ENCODE measurements at regions not wholly inside any gene's neighbourhood (a gene's known extent, or its start where the extent isn't known, plus 50 kb on each side); places are given as distances from the start of the nearest gene placed in this dataset.

- no peak for DNase-seq
Observed at GRCh38 chr9:124179196-124180071, 78.3 kb upstream of the NEK6 start.

DNA sequence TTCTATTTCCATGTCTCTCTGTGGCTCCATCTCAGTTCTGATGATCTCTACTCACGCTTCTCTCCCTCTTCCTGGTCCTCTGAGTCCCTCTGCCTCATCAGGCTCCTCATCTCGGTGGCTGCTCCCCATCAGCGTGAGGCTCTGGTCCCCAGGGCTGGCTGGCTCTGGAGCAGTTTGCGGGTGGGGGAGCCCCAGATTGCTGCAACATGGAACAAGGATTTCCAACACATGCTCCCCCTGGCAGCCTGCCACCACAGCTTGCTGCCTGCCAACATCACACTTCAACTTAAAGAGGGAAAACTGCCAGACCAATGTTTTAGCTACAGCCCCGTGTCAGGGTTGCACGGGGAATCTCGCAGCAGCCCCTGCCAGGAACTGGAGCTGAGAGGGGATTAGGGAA is 77.2 kb upstream of the NEK6 start:
- no peak for DNase-seq

GRCh38 chr9:124182741-124183140 is 75.0 kb upstream of the NEK6 start:
- DNase-seq = no peak

GRCh38 chr9:124183772-124184171 is 74.0 kb upstream of the NEK6 start:
- no peak for DNase-seq

GRCh38 chr9:124185413-124185812 is 72.3 kb upstream of the NEK6 start:
- no peak for DNase-seq

GRCh38 chr9:124187311-124187710 is 70.4 kb upstream of the NEK6 start:
- DNase-seq = no peak

DNA sequence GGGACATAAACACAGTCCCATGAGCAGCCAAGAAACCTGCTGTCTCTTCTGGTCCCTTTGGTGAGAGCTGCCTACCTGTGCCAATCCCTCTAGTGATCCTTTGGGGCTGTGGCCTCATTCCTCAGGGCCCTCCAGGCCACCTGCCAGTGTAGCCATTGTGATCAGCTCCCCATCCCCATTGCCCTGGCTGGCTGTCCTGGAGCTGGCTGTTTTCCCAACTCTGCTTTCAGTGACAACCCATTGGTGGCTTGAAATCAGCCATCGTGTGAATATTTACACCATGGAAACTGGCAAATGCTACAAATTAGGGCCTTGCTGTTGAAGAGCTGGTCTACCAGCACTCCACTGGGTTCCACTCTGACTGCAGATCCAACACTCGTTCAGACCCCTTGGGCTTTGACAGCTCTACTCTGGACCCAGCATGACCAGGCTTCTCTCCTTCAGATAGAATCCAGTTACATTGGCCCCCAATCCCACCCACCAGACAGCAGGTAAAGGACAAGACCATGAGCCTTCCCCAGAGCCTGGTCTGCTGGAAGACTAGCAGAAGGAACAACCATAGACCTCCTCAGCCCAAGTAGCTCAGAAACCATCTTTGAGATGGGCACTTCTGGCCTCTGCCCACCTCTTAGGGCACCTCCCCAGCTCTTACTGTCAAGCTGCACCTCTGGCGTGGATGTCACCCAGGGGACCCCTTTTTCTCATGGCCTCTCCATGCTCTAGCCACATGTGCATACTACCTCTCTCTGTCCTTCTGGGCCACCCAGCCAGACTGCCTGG is 69.2 kb upstream of the NEK6 start:
- DNase-seq = no peak

DNA sequence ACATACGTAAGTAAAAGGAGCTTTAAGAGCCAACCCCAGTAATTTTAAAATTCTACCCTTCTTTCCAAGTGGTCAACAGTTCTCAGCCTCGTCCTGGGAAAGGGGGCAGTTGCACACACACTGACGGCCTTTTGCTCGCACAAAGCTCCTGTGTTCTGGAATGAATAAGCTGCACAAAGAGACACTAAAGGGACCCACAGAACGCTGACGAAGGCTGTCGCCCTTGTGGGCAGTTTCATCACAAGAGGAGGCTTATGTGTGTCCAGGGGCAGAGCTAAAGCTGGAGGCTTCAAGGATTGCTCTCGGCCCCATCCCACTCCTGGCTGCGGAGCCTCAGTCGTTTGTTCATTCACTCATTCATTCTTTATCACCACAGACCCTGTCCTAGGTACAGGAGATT is 67.0 kb upstream of the NEK6 start:
- no peak for DNase-seq

DNA sequence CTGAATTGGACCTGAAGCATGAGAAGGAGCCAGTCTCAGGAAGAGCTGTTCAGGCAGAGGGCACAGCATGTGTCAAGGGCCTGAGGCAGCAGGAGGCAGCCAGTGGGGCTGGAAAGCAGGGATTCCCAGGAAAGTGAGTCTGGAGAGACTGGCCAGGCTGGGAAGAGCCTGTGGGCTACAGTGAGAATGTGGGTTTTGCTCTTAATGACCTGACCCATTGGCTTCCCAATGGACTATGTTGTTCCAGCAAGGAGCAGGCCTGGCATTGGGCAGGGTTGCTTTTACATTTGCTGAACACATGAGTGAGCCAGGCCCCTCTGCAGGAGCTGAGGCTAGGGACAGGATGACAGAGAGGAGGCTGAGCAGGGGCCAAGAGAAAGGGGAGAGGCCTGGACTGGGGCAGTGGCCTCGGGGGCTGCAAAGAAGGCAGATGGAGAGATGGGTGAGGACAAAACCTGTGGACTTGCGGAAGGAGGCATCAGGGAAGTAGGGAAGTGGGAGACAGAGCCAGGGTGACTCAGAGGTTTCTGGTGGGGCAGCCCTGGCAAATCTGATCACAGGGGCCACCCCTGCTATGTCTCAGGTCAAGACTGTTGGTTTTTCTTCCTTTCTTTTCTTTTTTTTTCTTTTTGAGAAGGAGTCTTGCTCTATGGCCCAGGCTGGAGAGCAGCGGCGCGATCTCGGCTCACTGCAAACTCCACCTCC is 65.9 kb upstream of the NEK6 start:
- no peak for DNase-seq

- DNase-seq = no peak
Observed at GRCh38 chr9:124196814-124197176, 61.0 kb upstream of the NEK6 start.

GRCh38 chr9:124197177-124198095 is 60.3 kb upstream of the NEK6 start:
- no peak for DNase-seq

DNA sequence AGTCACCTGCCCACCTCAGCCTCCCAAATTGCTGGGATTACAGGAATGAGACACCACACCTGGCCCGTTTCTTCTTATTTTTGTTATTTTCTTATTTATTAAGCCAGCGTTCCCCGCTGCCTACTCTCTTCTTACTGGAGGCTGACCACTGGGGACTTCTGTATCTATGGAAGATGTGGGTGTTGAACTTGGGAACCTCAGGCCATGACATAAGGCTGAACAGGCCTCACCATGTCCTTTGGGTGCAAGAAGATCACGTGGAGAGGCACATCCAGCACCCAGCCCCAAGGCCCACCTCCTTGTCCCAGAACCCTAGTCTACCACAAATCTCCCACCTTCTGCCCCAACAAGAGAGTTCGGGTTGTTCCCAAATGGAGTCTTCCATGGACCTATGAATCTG is 59.4 kb upstream of the NEK6 start:
- no peak for DNase-seq

- DNase-seq = no peak
Observed at GRCh38 chr9:124198948-124199347, 58.8 kb upstream of the NEK6 start.

GRCh38 chr9:124199474-124199873 is 58.3 kb upstream of the NEK6 start:
- DNase-seq = no peak

DNA sequence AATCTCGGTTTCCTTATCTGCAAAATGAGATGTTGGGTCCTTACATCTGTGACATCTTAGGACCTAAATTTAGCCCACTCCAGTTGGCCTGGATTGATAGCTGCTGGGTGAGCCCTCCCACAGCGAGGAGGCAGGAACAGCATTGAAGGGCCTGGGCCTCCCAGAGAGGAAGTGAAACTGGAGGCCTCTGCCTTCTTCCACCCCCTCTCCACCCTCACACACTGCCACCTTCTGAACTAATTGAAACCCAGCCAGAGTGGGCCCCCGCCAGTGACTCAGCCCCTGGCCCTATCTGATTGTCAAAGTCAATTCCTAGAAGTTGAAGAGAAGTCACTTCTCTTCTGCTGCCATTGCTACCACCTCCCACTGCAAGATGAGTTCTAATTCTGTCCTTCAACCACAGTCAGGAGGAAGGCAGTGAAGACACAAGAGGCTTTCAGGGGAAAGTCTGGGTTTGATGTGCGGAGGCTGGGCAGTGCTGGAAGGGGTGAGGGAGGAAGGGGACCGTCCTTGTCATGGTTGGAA is 55.2 kb upstream of the NEK6 start:
- no peak for DNase-seq

DNA sequence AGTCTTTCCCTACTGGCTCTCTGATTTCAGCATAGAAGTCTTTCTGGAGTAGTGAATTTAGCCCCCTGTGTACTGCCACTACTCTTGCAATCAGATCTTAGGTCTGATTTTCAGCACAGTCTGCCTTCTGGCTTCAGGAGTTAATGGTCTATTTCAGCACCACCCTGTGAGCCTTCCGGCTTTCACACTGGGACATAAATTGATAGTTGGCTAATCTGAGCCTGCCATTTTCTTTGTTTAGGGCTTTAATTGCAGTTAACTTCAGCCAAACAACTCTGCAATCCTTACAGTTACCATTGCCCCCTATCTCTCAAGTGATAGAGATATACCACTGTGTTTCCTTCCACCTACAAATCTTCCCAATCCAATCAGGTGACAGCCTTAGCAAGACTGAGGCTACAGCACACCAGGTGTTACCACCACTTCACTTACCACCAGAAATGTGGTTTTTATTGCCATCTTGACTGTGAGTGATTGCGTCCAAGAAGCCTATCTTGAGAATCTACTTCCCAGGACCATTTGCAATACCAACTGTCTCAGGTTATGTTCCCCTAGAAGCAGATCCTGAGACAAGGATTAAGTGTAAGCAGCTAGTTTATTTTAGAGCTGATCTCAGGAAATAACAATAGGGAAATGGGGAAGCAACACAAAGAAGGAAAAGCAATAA is 51.9 kb upstream of the NEK6 start:
- DNase-seq = no peak

- DNase-seq = no peak
Observed at GRCh38 chr9:124206391-124206790, 51.4 kb upstream of the NEK6 start.

Measured in NCI-H226 (cell line).